ENCODE measurements at regions not wholly inside any gene's neighbourhood (a gene's known extent, or its start where the extent isn't known, plus 50 kb on each side); places are given as distances from the start of the nearest gene placed in this dataset.

DNA sequence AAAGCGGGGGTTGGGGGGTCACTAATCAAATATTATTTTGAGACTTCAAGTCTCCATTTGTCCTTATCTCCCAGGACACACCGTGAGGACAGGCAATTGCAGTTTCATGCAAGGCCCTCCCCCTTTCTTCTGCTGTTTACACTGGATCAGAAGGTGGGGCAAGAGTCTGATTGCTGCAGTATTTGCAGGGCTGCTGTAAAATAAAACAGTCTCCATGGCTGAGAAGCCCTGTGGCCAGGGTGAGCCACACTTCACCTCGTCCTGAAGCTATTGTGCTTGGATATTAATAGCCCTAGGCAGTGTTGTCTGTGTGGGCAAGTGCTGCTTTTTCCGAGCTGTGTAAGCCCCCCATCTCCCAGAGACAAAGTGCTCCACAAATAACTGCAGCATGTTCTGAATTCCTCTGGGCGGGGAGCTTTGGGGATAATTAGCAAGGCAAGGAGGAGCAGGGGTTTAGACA lies 187.4 kb upstream of the NTF3 start:
- CTCF ChIA-PET, result no interaction called here
- Histone ChIP-seq H3K36me3 (ENCODE audit: insufficient read depth, low read length) (no peaks in the 10 kb centered on the region), H3K27me3 (ENCODE audit: control insufficient read depth in 1 of 2, insufficient read depth in 2 of 2, low read length in 2 of 2) (peaks cover 0 to 2% of the 10 kb centered on the region in 2 experiments), H3K27ac (ENCODE audit: low read depth in 1 of 2, low read length in 2 of 2) (no peak overlapping the region), H3K9me3 (ENCODE audit: control insufficient read depth in 1 of 2, insufficient read depth in 1 of 2, low read length in 2 of 2) (no peaks in the 10 kb centered on the region), H3K4me3 (ENCODE audit: low read length) (no peak overlapping the region), H3K4me1 (ENCODE audit: insufficient read depth, low read length) (no peaks in the 10 kb centered on the region)
- Mint-ChIP-seq H3K27me3 (no peaks in the 10 kb centered on the region), H3K36me3 (ENCODE audit: low read depth) (no peaks in the 10 kb centered on the region), H3K4me1 (ENCODE audit: low read depth) (no peaks in the 10 kb centered on the region), H3K27ac (no peak overlapping the region), H3K9me3 (no peaks in the 10 kb centered on the region), H3K4me3 (no peak overlapping the region)
- ATAC-seq (ENCODE audit: poor library complexity) (no peak), DNase-seq (no peak)
- intact Hi-C loops (cut with DNase I, micrococcal nuclease), result no loop called here
- TF ChIP-seq, protein P1, sequence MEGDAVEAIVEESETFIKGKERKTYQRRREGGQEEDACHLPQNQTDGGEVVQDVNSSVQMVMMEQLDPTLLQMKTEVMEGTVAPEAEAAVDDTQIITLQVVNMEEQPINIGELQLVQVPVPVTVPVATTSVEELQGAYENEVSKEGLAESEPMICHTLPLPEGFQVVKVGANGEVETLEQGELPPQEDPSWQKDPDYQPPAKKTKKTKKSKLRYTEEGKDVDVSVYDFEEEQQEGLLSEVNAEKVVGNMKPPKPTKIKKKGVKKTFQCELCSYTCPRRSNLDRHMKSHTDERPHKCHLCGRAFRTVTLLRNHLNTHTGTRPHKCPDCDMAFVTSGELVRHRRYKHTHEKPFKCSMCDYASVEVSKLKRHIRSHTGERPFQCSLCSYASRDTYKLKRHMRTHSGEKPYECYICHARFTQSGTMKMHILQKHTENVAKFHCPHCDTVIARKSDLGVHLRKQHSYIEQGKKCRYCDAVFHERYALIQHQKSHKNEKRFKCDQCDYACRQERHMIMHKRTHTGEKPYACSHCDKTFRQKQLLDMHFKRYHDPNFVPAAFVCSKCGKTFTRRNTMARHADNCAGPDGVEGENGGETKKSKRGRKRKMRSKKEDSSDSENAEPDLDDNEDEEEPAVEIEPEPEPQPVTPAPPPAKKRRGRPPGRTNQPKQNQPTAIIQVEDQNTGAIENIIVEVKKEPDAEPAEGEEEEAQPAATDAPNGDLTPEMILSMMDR (IDR thresholded peaks at IDR 0.05), result no peak
- POLR2A ChIA-PET, result no interaction called here

DNA sequence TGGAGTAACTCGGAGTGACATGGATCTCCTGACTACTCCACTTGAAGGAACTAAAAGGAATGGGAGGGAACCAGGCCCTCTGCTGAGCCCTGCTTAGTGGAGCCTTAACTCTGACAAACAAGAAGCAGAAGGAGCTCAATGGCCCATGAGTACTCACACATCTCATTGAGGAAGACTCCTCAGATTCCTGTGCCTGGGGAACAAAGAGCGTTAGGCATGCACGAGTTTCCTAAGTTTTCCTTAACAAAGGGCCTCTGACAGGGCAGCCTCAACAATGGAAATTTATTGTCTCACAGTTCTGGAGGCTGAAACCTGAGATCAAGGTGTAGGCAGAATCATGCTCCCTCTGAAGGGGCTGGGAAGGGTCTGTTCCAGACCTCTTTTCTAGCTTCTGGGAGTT lies 185.7 kb upstream of the NTF3 start:
- intact Hi-C loops (cut with DNase I, micrococcal nuclease), result no loop called here
- Mint-ChIP-seq H3K4me3 (no peak overlapping the region), H3K9me3 (no peaks in the 10 kb centered on the region), H3K27me3 (no peaks in the 10 kb centered on the region), H3K4me1 (ENCODE audit: low read depth) (no peaks in the 10 kb centered on the region), H3K27ac (no peak overlapping the region), H3K36me3 (ENCODE audit: low read depth) (no peaks in the 10 kb centered on the region)
- CTCF ChIA-PET, result no interaction called here
- Histone ChIP-seq H3K9me3 (ENCODE audit: control insufficient read depth in 1 of 2, insufficient read depth in 1 of 2, low read length in 2 of 2) (no peaks in the 10 kb centered on the region), H3K4me3 (ENCODE audit: low read length) (no peak overlapping the region), H3K4me1 (ENCODE audit: insufficient read depth, low read length) (no peaks in the 10 kb centered on the region), H3K27me3 (ENCODE audit: control insufficient read depth in 1 of 2, insufficient read depth in 2 of 2, low read length in 2 of 2) (peaks cover 0 to 2% of the 10 kb centered on the region in 2 experiments), H3K27ac (ENCODE audit: low read depth in 1 of 2, low read length in 2 of 2) (no peak overlapping the region), H3K36me3 (ENCODE audit: insufficient read depth, low read length) (no peaks in the 10 kb centered on the region)
- TF ChIP-seq, protein P1 (IDR thresholded peaks at IDR 0.05), result no peak
- POLR2A ChIA-PET, result no interaction called here
- DNase-seq (no peak), ATAC-seq (ENCODE audit: poor library complexity) (no peak)

- Histone ChIP-seq H3K27me3 (ENCODE audit: control insufficient read depth in 1 of 2, insufficient read depth in 2 of 2, low read length in 2 of 2) (peaks cover 0 to 2% of the 10 kb centered on the region in 2 experiments), H3K4me1 (ENCODE audit: insufficient read depth, low read length) (no peaks in the 10 kb centered on the region), H3K9me3 (ENCODE audit: control insufficient read depth in 1 of 2, insufficient read depth in 1 of 2, low read length in 2 of 2) (no peaks in the 10 kb centered on the region), H3K36me3 (ENCODE audit: insufficient read depth, low read length) (no peaks in the 10 kb centered on the region), H3K27ac (ENCODE audit: low read depth in 1 of 2, low read length in 2 of 2) (no peak overlapping the region), H3K4me3 (ENCODE audit: low read length) (no peak overlapping the region)
- no peaks in the 10 kb centered on the region for H3K9me3 Mint-ChIP-seq
- no peak for DNase-seq
- intact Hi-C loops (cut with DNase I, micrococcal nuclease), result no loop called here
- no peaks in the 10 kb centered on the region for H3K36me3 Mint-ChIP-seq (ENCODE audit: low read depth)
- ChIA-PET POLR2A (no interaction called here), CTCF (no interaction called here)
- no peaks in the 10 kb centered on the region for H3K27me3 Mint-ChIP-seq
- no peaks in the 10 kb centered on the region for H3K4me1 Mint-ChIP-seq (ENCODE audit: low read depth)
- no peak overlapping the region for H3K27ac Mint-ChIP-seq
- TF ChIP-seq, protein P1 (IDR thresholded peaks at IDR 0.05), result no peak
- ATAC-seq (ENCODE audit: poor library complexity), result no peak
- H3K4me3 Mint-ChIP-seq, result no peak overlapping the region
Measured at GRCh38 chr12:5247144-5247543, 184.8 kb upstream of the NTF3 start.

All from CD4-positive, alpha-beta T cell (primary cell).